ENCODE measurements at regions not wholly inside any gene's neighbourhood (a gene's known extent, or its start where the extent isn't known, plus 50 kb on each side); places are given as distances from the start of the nearest gene placed in this dataset.

DNA sequence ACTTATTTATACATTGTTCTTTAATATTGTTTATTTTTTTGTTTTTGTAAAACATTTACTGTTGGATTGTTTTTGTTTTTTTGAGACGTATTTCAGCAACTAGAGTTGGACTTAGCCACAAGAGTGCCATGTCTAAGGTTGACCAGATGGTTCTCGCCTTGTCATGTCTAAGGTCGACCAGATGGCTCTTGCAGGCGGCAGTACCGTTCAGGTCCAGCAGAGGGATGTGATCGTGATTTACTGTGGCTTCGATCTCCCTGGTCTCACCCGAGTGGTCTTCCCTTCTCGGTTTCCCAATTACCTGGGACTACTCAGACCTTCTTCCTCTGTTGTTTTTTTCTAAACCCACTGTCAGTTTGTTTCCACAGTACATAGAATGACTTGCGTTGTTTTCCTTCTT lies 1438.6 kb downstream of the UQCRFS1 start:
- TF ChIP-seq, protein P1, sequence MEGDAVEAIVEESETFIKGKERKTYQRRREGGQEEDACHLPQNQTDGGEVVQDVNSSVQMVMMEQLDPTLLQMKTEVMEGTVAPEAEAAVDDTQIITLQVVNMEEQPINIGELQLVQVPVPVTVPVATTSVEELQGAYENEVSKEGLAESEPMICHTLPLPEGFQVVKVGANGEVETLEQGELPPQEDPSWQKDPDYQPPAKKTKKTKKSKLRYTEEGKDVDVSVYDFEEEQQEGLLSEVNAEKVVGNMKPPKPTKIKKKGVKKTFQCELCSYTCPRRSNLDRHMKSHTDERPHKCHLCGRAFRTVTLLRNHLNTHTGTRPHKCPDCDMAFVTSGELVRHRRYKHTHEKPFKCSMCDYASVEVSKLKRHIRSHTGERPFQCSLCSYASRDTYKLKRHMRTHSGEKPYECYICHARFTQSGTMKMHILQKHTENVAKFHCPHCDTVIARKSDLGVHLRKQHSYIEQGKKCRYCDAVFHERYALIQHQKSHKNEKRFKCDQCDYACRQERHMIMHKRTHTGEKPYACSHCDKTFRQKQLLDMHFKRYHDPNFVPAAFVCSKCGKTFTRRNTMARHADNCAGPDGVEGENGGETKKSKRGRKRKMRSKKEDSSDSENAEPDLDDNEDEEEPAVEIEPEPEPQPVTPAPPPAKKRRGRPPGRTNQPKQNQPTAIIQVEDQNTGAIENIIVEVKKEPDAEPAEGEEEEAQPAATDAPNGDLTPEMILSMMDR (IDR thresholded peaks at IDR 0.05 in 4 of 5, conservative IDR thresholded peaks at IDR 0.05 in 1 of 5), result no peak
- no peak for TF ChIP-seq POLR2A (IDR thresholded peaks at IDR 0.05)

Measured in gastrocnemius medialis (tissue), 4 donors.